HG03575 (cell line): ENCODE measurements at regions not wholly inside any gene's neighbourhood (a gene's known extent, or its start where the extent isn't known, plus 50 kb on each side); places are given as distances from the start of the nearest gene placed in this dataset.
"Not testable (repeated sequence)": the region's sequence is repeated elsewhere in the genome, so short reads cannot be mapped to it uniquely, and the experiment has no call there.

Experiments used
- ATAC-seq: cut with Tn5 transposase; IDR thresholded peaks from one replicate; pipeline ENCODE4 v1.9.1; 2021; ENCODE audit not compliant: unreplicated experiment, insufficient number of reproducible peaks, low FRiP score; ENCODE audit errors: extremely low read depth

- not testable (repeated sequence) for ATAC-seq
Observed at GRCh38 chr3:61435361-61435760, 126.0 kb upstream of the PTPRG start.

DNA sequence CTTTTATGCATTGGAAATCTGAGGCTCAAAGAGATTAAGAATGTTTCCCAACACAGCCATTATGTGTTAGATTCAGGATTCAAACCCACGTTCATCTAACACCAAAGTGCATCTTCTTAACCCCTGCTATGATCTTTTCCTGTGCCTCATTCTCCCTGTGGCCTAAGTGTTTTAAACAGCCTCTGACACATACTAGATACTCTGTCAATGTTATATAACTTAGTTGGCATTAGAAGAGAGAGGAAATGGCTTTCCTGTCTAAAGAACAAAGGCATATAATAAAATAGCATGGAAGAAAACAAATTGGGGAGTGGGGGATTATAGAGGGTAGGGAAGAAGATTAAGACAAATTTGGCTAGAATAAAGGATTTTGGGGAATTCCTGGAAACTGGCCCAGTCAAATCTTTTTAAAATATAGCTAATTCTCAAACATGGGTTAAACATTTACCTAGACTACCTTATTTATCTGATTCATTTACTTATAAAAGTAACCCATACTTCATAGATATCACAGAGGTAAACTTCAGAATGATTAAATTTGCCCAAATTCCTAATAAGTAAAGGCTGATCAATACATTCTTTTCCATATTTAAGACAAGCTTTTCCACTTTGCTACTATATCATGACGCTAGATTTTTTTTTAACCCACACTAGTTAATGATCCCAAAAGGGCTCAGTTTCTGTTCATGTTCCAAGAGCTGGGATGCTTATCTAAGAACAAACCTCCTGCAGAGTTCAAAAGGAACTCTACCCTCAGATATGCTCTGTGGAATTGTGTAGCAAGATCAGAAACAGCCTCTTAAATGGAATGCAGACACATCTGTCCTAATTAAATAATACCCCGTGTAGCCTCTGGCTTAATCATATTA lies 122.9 kb upstream of the PTPRG start:
- no peak for ATAC-seq

GRCh38 chr3:61439122-61439458 lies 122.3 kb upstream of the PTPRG start:
- no peak for ATAC-seq

DNA sequence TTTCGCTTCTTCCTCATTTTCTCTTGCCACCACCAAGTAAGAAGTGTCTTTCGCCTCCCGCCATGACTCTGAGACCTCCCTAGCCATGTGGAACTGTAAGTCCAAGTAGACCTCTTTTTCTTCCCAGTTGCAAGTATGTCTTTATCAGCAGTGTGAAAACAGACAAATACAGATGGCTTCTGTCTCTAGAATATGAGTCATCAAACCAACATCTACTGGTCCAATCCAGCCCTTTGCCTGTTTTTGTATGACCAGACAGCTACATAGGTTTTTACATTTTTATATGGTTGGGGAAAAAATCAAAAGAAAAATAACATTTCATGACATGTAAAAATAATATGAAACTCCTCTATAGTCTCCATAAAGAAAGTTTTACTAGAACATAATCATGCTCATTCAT lies 118.7 kb upstream of the PTPRG start:
- no peak for ATAC-seq

GRCh38 chr3:61443886-61444285 lies 117.5 kb upstream of the PTPRG start:
- no peak for ATAC-seq

GRCh38 chr3:61444782-61445181 lies 116.6 kb upstream of the PTPRG start:
- no peak for ATAC-seq

GRCh38 chr3:61445924-61446323 lies 115.4 kb upstream of the PTPRG start:
- no peak for ATAC-seq

DNA sequence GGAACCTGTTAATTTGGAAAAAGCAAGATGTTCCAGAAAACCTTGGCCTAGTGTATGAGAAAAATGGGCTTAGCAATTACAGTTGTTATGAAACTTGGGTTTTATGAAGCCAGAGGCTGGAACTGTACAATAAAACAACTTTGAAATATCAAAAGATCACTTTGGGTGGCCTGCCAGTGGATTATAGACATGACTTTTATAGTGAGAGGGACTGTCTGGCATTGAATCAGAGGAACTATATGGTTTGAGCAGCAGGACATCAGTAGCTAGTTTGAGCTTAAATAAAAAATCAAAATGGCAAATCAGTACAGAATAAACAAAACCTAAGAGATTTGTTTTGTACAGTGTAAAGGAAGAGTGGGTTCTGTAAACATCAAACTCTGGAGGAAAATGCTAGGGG lies 115.0 kb upstream of the PTPRG start:
- ATAC-seq = no peak

- no peak for ATAC-seq
Observed at GRCh38 chr3:61448378-61448777, 113.0 kb upstream of the PTPRG start.

DNA sequence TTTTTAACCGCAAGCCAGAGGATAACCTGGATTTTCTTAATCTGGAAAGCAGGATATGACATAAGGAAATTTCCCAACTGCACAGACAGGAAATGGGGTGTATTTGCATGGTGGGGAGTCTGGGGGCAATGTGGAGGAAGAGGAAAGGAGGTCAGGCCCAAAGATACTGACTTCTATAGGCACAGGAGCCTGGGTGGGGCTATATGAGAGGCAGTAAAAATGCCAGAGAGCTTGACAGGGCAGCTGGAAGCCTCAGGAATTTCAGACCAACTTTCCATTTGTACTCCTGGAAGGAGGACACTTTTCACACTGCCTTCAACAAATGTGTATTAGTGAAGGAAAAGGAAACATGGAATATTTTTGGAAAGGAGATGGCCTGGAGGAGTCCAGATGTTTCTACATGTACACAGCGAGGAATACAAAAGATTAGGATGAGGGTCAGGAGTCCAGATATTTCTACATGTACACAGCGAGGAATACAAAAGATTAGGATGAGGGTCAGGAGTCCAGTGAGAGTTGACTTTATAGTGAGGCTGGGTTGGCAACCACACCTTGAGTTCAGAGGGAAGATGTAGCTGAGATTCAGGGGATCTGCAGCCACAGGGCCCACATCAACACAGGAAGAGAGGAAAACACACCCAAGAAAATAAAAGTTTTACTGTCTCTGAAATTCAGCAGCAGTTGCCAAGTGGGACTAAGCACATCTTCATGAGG lies 111.9 kb upstream of the PTPRG start:
- ATAC-seq = no peak

GRCh38 chr3:61450866-61451265 lies 110.5 kb upstream of the PTPRG start:
- ATAC-seq = no peak

DNA sequence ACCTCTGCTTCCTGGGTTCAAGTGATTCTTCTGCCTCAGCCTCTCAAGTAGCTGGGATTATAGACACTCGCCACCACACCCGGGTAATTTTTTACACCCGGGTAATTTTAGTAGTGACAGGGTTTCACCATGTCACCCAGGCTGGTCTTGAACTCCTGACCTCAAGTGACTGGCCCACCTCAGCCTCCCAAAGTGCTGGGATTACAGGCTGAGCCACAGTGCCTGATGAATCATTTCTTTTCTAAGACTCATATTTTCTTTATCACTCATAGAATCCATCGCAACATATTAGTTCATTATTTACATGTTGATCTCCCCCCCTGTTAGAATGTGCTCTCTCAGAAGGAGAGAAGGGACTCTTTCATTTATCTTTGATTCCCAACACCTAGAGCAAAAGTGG lies 109.5 kb upstream of the PTPRG start:
- ATAC-seq = no peak

DNA sequence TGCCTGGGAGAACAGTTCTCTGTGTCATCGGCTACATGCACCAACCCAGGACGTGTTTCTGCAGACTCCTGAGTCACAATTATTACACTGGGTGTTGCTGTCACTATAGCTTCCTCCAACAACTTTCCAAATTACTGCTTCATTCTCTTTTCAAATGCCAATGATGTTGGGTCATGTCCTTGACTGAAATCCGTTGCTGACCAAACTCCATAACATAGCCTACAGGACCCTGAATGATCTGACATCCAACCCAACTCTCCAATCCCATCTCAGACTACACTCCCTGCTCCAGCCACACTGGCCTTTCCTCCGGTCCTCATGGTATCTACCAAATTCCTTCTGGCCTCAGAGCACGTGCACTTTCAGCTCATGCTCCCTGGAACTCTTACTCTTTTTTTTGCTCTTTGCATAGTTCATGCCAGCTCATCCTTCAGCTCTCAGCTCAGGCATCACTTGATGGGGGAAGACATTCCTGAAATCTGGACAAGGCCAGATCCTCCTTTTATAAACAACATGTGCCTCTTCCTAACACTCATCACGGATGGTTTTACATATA lies 108.8 kb upstream of the PTPRG start:
- ATAC-seq = no peak

DNA sequence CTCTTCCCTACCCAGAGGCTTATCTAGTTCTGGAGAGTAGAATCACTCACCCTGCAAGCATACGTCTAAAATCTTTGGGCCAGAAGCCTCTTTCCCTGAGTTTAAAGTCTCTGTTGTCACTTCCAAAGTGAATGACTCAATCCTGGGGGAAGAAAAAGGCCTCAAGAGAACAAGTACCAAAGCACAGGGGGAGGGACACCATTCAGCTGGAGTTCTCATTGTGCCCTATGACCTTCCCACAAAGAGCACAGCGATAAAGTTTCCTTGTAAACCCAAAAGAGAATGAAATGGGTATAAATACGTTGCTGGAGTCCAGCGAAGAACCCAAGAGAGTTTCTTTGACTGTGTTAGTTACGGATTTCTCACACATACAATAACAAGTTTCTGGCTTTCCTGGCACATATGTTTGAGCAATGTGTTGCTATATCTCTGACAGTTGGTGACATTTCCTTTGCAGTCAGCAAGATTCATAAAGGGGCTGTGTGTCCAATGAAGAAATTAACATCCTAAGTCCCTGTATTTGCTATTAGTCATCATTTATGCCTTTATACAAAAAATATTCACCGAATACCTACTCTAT lies 107.3 kb upstream of the PTPRG start:
- ATAC-seq = no peak

DNA sequence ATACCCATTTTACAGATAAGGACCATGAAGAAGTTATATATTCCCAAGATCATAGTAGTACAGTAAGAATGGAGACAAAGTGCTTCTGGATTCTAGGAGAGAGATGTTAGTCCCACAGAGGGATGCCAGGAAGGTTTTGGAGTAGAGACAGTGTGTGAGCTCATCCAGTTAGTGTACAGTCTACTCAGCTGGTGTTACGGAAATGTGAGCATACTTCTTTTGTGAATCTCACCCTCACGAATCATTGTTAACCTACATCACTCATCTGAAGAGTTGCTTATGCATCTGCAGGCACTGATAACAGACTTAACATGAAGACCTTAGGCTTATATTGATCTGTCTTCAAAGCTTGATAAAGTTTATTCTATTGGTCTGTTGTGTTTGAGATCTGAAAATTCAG lies 106.6 kb upstream of the PTPRG start:
- ATAC-seq = no peak

- ATAC-seq = no peak
Observed at GRCh38 chr3:61460636-61461035, 100.7 kb upstream of the PTPRG start.

GRCh38 chr3:61463191-61463590 lies 98.2 kb upstream of the PTPRG start:
- ATAC-seq = no peak

DNA sequence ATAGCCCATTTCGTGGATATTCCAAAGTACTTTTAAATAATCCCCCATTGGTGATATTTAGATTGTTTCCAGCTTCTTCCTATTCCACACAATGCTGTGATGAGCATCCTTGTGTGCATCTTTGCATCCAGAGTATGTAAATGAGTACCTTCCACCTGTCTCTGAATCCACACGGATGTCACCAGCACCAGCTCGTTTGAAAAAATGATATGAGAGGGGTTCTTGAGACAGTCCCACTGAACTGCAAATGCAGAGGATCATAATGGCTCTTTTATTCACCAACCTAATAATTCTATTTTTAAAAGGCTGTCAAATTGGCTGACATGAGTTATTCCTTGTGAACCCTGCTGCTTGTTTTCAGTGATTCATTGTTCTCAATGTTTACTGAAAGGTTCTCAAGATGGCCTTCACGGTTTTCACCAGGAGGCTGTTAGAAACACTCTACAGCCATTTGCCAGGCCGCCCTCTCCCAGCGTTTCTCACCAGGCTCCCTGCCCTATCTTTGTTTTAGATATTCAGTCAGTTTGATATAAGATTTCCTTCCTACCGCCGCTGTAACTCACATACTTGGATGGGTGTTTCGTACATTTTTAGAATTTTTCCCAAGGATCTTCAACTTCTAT lies 96.7 kb upstream of the PTPRG start:
- ATAC-seq = no peak

- ATAC-seq = no peak
Observed at GRCh38 chr3:61466357-61466756, 95.0 kb upstream of the PTPRG start.

- ATAC-seq = no peak
Observed at GRCh38 chr3:61483997-61484396, 77.4 kb upstream of the PTPRG start.
